K562 (cell line): ENCODE measurements at regions not wholly inside any gene's neighbourhood (a gene's known extent, or its start where the extent isn't known, plus 50 kb on each side); places are given as distances from the start of the nearest gene placed in this dataset.
A peak's percentile ranks its signal among the peaks of the same experiment; 100 is the strongest.

Experiments used
- ATAC-seq: fragments of 200-7000 bp; cut with Tn5 transposase; 3 replicates; pipeline ENCODE4 v1.9.1; 2020; ENCODE audit warnings: moderate library complexity
- BruUV-seq: library from RNA; stranded (reverse); fragments of 400-500 nt; replicated peaks from 2 replicates; lab custom pipeline; 2021; lab: Mats Ljungman, UMichigan
- CTCF ChIA-PET: fragments of 300-600 bp; formaldehyde crosslinking; extraction: SDS; loops from one replicate; lab custom pipeline; 2021; ENCODE audit warnings: low intra/inter-chr PET ratio; lab: Yijun Ruan, JAX
- POLR2A ChIA-PET: fragments of 300-600, 350-650 bp; sonication (Branson Sonifier 250); formaldehyde crosslinking; extraction: SDS; loops from one replicate; lab custom pipeline; 2021; ENCODE audit warnings: antibody characterized with exemption, inconsistent platforms; lab: Yijun Ruan, JAX
- DNase-seq, 4 experiments: peaks; one replicate each; pipeline versions ENCODE4 v3.0.0 to v3.0.0-alpha.2; 2011 to 2018; ENCODE audit warnings: low spot score in 3 of 4, mixed read lengths in 3 of 4; ENCODE audit errors: extremely low read depth in 1 of 4
- FAIRE-seq: peaks from 2 replicates; lab custom pipeline; 2011; peaks lifted over from hg19 to GRCh38; lab: Jason Lieb, UNC
- H2AFZ ChIP-seq: 2 replicates; pipeline ENCODE4 v1.6.0; 2011; ENCODE audit warnings: low read depth, low read length, control low read depth, inconsistent platforms
- H3K27ac ChIP-seq: fragments of 200-600 bp; 3 replicates; pipeline ENCODE4 v1.8.0; 2011; ENCODE audit warnings: low read depth, mild to moderate bottlenecking, control low read depth, inconsistent platforms, low read length, moderate library complexity, mixed read lengths; ENCODE audit errors: extremely low read depth
- H3K27me3 ChIP-seq, 2 experiments: fragments of 300-600 bp in 1 of 2; 2 replicates in 1 of 2; 3 replicates in 1 of 2; pipeline versions ENCODE4 v1.6.0 to v1.8.0; 2011; ENCODE audit warnings: inconsistent platforms in 2 of 2, low read length in 2 of 2, mild to moderate bottlenecking in 1 of 2, mixed read lengths in 1 of 2, moderate library complexity in 1 of 2; ENCODE audit not compliant: control insufficient read depth in 2 of 2, insufficient read depth in 2 of 2
- H3K36me3 ChIP-seq: fragments of 300-600 bp; 3 replicates; pipeline ENCODE4 v1.8.0; 2011; ENCODE audit warnings: mild to moderate bottlenecking, low read length, inconsistent platforms; ENCODE audit not compliant: control insufficient read depth, insufficient read depth
- H3K4me1 ChIP-seq, 2 experiments: fragments of 200-600 bp in 1 of 2; replicated peaks in 1 of 2; 2 replicates in 1 of 2; 3 replicates in 1 of 2; pipeline versions ENCODE4 v1.5.1 to v1.8.0; 2011; ENCODE audit warnings: inconsistent platforms in 2 of 2, low read length in 2 of 2, mild to moderate bottlenecking in 1 of 2, mixed read lengths in 1 of 2, moderate library complexity in 1 of 2; ENCODE audit not compliant: control insufficient read depth in 2 of 2, insufficient read depth in 2 of 2
- H3K4me2 ChIP-seq: 2 replicates; pipeline ENCODE4 v1.6.1; 2011; ENCODE audit warnings: low read length, control low read depth, inconsistent platforms, mixed read lengths; ENCODE audit not compliant: insufficient read depth
- H3K4me3 ChIP-seq: fragments of 200-600 bp; sonication (generic), shearing (Covaris generic); 2 replicates; pipeline ENCODE4 v1.5.1; 2016; ENCODE audit warnings: control low read depth, inconsistent platforms
- H3K79me2 ChIP-seq: fragments of 200-600 bp; 3 replicates; pipeline ENCODE4 v1.8.0; 2011; ENCODE audit warnings: low read length, inconsistent platforms; ENCODE audit not compliant: control insufficient read depth, insufficient read depth
- H3K9ac ChIP-seq, 2 experiments: 2 replicates each; pipeline versions ENCODE4 v1.6.0 to v1.6.1; 2011; ENCODE audit warnings: low read depth in 2 of 2, low read length in 2 of 2, control low read depth in 1 of 2, inconsistent platforms in 1 of 2, mild to moderate bottlenecking in 1 of 2, mixed read lengths in 1 of 2; ENCODE audit not compliant: insufficient read depth in 1 of 2
- H3K9me1 ChIP-seq: one replicate; pipeline ENCODE4 v1.6.0; 2011; ENCODE audit warnings: inconsistent platforms, mild to moderate bottlenecking, low read length, moderate library complexity; ENCODE audit not compliant: control insufficient read depth, insufficient read depth
- H3K9me3 ChIP-seq: replicated peaks from 2 replicates; pipeline ENCODE4 v1.5.1; 2011; ENCODE audit warnings: low read depth, low read length, inconsistent platforms; ENCODE audit not compliant: control insufficient read depth, insufficient read depth
- H4K20me1 ChIP-seq: replicated peaks from 2 replicates; pipeline ENCODE4 v1.6.1; 2011; ENCODE audit warnings: low read length, inconsistent platforms, mixed read lengths; ENCODE audit not compliant: control insufficient read depth, insufficient read depth
- CTCF ChIP-seq, 3 experiments: IDR thresholded peaks in 2 of 3; conservative IDR thresholded peaks in 1 of 3; 2 replicates each; pipeline ENCODE4 v1.5.1; 2011 to 2012; ENCODE audit warnings: low read length in 3 of 3, mild to moderate bottlenecking in 3 of 3, control low read depth in 2 of 3, improper control_type of control experiment in 1 of 3, inconsistent platforms in 1 of 3, low read depth in 1 of 3, mixed read lengths in 1 of 3, moderate library complexity in 1 of 3; ENCODE audit not compliant: insufficient read depth in 2 of 3
- RAD21 ChIP-seq, 2 experiments: fragments of 250-450 bp in 1 of 2; fragments of 450-650 bp in 1 of 2; sonication (Bioruptor Pico) in 1 of 2; formaldehyde crosslinking in 1 of 2; IDR thresholded peaks in 1 of 2; conservative IDR thresholded peaks in 1 of 2; 2 replicates each; pipeline versions ENCODE4 v1.4.0 to v1.8.0; 2020 to 2022; ENCODE audit warnings: mild to moderate bottlenecking in 2 of 2, moderate library complexity in 1 of 2
- ZNF584 ChIP-seq: fragments of 200-800 bp; sonication (Bioruptor generic); IDR thresholded peaks from 2 replicates; pipeline ENCODE4 v1.6.1; 2016; ENCODE audit warnings: low read depth, mild to moderate bottlenecking, missing genetic modification characterization, missing compliant biosample characterization
- WGBS: fragments of 100-300 bp; shearing (Covaris generic); methylation state at CpG from one replicate; pipeline ENCODE4 v1.1.6; 2016; ENCODE audit warnings: low coverage, mixed read lengths; ENCODE audit not compliant: insufficient coverage; ENCODE audit errors: missing lambda C conversion rate; 5-methylcytosine and 5-hydroxymethylcytosine counted together
- in situ Hi-C: fragments of 300-500 bp; cut with MboI; formaldehyde crosslinking; loops from 4 replicates; pipeline ENCODE4 v1.15.0; 2018; ENCODE audit warnings: inconsistent platforms, mixed read lengths
- intact Hi-C: fragments of 100-400 bp; cut with micrococcal nuclease; formaldehyde crosslinking; loops from 2 replicates; pipeline ENCODE4 v1.14.2; 2022
- TF ChIP-seq, protein P1 (sequence below), 2 experiments: fragments of 450-650 bp; formaldehyde crosslinking in 1 of 2; IDR thresholded peaks; 2 replicates each; pipeline versions ENCODE4 v1.4.0 to v1.6.1; 2014 to 2020; ENCODE audit warnings: mild to moderate bottlenecking in 2 of 2, borderline replicate concordance in 1 of 2, low read depth in 1 of 2

DNA sequence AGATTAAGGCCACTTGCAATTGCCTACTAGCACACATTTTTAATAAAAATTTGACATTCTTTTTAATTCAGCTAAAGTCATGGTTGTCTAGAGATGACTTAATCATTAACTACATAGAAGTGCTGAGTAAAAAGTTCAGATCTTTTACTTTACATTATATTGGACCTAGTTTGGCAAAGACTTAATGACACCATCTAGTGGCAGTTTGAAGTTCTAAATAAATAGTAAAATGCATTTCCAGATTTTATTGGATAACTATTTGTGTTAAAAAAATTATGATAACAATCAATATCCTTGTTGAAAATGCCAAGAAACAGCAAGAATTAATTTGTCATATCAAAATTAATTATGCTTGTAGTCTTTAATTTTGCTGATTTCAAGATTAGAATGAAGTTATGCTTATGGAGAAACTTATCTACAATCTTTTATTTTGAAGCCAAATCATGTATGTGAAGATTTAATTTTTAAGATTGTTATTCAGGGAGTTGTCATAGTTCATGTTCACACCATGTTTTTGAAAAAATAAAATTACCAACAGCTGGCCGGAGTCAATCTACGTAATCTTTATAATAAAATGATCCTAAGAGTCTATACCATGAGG, 69.6 kb upstream of the PJA2 start:
- CTCF ChIA-PET = interaction anchor here (0.7 kb wide), 2 partner anchors 39 to 498 kb away, joined by 3 read pairs; no protein-coding TSS in a partner anchor
- H3K9me1 ChIP-seq = no peaks in the 10 kb centered on the region
- intact Hi-C loops (loop anchor here (10.0 kb wide), 2 partner anchors 175 to 955 kb away; no protein-coding TSS in a partner anchor), in situ Hi-C loops (loop anchor here (10.0 kb wide), 1 partner anchor 805 kb away; no protein-coding TSS in a partner anchor)
- 8% methylated on average over 2 of the region's 2 CpGs for WGBS
- peak; percentile 67 for FAIRE-seq
- ATAC-seq = no peak
- H3K9ac ChIP-seq = no peak overlapping the region
- no peak overlapping the region for H2AFZ ChIP-seq
- BruUV-seq = no TSS peak
- no peak for DNase-seq
- POLR2A ChIA-PET = no interaction called here
- no peak overlapping the region for H3K4me3 ChIP-seq
- no peaks in the 10 kb centered on the region; a peak in 2 of 5 replicates for H3K27me3 ChIP-seq
- H3K4me1 ChIP-seq = no peaks in the 10 kb centered on the region
- no peak overlapping the region for H3K4me2 ChIP-seq
- H3K79me2 ChIP-seq = no peaks in the 10 kb centered on the region
- H3K27ac ChIP-seq = no peak overlapping the region
- H3K36me3 ChIP-seq = no peaks in the 10 kb centered on the region
- no peaks in the 10 kb centered on the region for H3K9me3 ChIP-seq
- no peaks in the 10 kb centered on the region for H4K20me1 ChIP-seq
- TF ChIP-seq RAD21 (CRISPR knock-in tag; conservative IDR thresholded peaks at IDR 0.05 in 1 of 2, IDR thresholded peaks at IDR 0.05 in 1 of 2) = peak; percentile 27 to 61
- no peak for TF ChIP-seq ZNF584
- TF ChIP-seq, protein P1, sequence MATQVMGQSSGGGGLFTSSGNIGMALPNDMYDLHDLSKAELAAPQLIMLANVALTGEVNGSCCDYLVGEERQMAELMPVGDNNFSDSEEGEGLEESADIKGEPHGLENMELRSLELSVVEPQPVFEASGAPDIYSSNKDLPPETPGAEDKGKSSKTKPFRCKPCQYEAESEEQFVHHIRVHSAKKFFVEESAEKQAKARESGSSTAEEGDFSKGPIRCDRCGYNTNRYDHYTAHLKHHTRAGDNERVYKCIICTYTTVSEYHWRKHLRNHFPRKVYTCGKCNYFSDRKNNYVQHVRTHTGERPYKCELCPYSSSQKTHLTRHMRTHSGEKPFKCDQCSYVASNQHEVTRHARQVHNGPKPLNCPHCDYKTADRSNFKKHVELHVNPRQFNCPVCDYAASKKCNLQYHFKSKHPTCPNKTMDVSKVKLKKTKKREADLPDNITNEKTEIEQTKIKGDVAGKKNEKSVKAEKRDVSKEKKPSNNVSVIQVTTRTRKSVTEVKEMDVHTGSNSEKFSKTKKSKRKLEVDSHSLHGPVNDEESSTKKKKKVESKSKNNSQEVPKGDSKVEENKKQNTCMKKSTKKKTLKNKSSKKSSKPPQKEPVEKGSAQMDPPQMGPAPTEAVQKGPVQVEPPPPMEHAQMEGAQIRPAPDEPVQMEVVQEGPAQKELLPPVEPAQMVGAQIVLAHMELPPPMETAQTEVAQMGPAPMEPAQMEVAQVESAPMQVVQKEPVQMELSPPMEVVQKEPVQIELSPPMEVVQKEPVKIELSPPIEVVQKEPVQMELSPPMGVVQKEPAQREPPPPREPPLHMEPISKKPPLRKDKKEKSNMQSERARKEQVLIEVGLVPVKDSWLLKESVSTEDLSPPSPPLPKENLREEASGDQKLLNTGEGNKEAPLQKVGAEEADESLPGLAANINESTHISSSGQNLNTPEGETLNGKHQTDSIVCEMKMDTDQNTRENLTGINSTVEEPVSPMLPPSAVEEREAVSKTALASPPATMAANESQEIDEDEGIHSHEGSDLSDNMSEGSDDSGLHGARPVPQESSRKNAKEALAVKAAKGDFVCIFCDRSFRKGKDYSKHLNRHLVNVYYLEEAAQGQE (IDR thresholded peaks at IDR 0.05; ENCODE audit: borderline replicate concordance) = peak; percentile 17; the same call in 1 of the 2 replicates
- TF ChIP-seq, protein P1 (CRISPR knock-in tag; IDR thresholded peaks at IDR 0.05; ENCODE audit: low read depth) = no peak
- TF ChIP-seq CTCF (IDR thresholded peaks at IDR 0.05 in 2 of 3, conservative IDR thresholded peaks at IDR 0.05 in 1 of 3; ENCODE audit: insufficient read depth in 2 of 3, low read depth in 1 of 3, low read length in 3 of 3) = peak in 1 of 3 experiments; percentile 56; a peak in 2 of 6 replicates
